Mesodermal cell (in vitro differentiated cells): ENCODE measurements at regions not wholly inside any gene's neighbourhood (a gene's known extent, or its start where the extent isn't known, plus 50 kb on each side); places are given as distances from the start of the nearest gene placed in this dataset.
"Not testable (repeated sequence)": the region's sequence is repeated elsewhere in the genome, so short reads cannot be mapped to it uniquely, and the experiment has no call there.

Experiments used
- H3K27ac ChIP-seq: 2 replicates; pipeline ENCODE4 v1.7.0; 2013; ENCODE audit warnings: mild to moderate bottlenecking, low read depth, low read length, moderate library complexity; ENCODE audit not compliant: severe bottlenecking
- H3K36me3 ChIP-seq: 2 replicates; pipeline ENCODE4 v1.7.1; 2013; ENCODE audit warnings: mild to moderate bottlenecking, low read length, moderate library complexity; ENCODE audit not compliant: control insufficient read depth, insufficient read depth
- H3K4me1 ChIP-seq: one replicate; pipeline ENCODE4 v1.7.1; 2013; ENCODE audit warnings: mild to moderate bottlenecking, low read length; ENCODE audit not compliant: insufficient read depth, control insufficient read depth, poor library complexity, severe bottlenecking
- H3K4me3 ChIP-seq: 2 replicates; pipeline ENCODE4 v1.7.0; 2013; ENCODE audit warnings: low read length, control low read depth, mild to moderate bottlenecking; ENCODE audit not compliant: insufficient read depth, poor library complexity, severe bottlenecking; ENCODE audit errors: extremely low read depth
- H3K9me3 ChIP-seq: 2 replicates; pipeline ENCODE4 v1.7.1; 2013; ENCODE audit warnings: mild to moderate bottlenecking, low read length, moderate library complexity; ENCODE audit not compliant: control insufficient read depth
- WGBS, 2 experiments: methylation state at CpG; one replicate each; pipeline ENCODE4 v1.1.5; 2013; ENCODE audit warnings: missing lambda C conversion rate in 2 of 2; ENCODE audit not compliant: insufficient coverage in 2 of 2; 5-methylcytosine and 5-hydroxymethylcytosine counted together

- Histone ChIP-seq H3K36me3 (no peaks in the 10 kb centered on the region), H3K4me1 (no peaks in the 10 kb centered on the region), H3K9me3 (peaks cover 4% of the 10 kb centered on the region), H3K4me3 (no peak overlapping the region), H3K27ac (no peak overlapping the region)
- WGBS, 2 experiments, result no CpG with 5 or more reads among the region's 1 CpG
Observed at GRCh38 chr14:38947343-38947742, 155.7 kb downstream of the SEC23A start.

GRCh38 chr14:38944691-38945090 is 158.3 kb downstream of the SEC23A start:
- Histone ChIP-seq H3K4me3 (no peak overlapping the region), H3K27ac (no peak overlapping the region), H3K9me3 (no peaks in the 10 kb centered on the region), H3K36me3 (no peaks in the 10 kb centered on the region), H3K4me1 (no peaks in the 10 kb centered on the region)
- 92 to 100% methylated on average over 1 to 3 of the region's 3 CpGs for WGBS, 2 experiments

GRCh38 chr14:38941488-38941887 is 161.5 kb downstream of the SEC23A start:
- H3K4me3 ChIP-seq, result no peak overlapping the region
- no peak overlapping the region for H3K27ac ChIP-seq
- WGBS, 2 experiments, result no CpG with 5 or more reads among the region's 4 CpGs
- no peaks in the 10 kb centered on the region for H3K9me3 ChIP-seq
- no peaks in the 10 kb centered on the region for H3K4me1 ChIP-seq
- no peaks in the 10 kb centered on the region for H3K36me3 ChIP-seq

GRCh38 chr14:38932653-38933000 is 170.4 kb downstream of the SEC23A start:
- not testable (repeated sequence) for H3K4me3 ChIP-seq, H3K4me1 ChIP-seq, H3K27ac ChIP-seq, H3K9me3 ChIP-seq, H3K36me3 ChIP-seq
- WGBS, 2 experiments, result 89 to 90% methylated on average over 1 to 3 of the region's 3 CpGs

- no peak overlapping the region for H3K27ac ChIP-seq
- H3K9me3 ChIP-seq, result no peaks in the 10 kb centered on the region
- 88 to 90% methylated on average over 7 of the region's 11 CpGs for WGBS, 2 experiments
- H3K4me3 ChIP-seq, result no peak overlapping the region
- H3K4me1 ChIP-seq, result no peaks in the 10 kb centered on the region
- H3K36me3 ChIP-seq, result no peaks in the 10 kb centered on the region
Observed at GRCh38 chr14:38931969-38932652, 170.9 kb downstream of the SEC23A start.

- Histone ChIP-seq H3K4me1 (no peaks in the 10 kb centered on the region), H3K9me3 (no peaks in the 10 kb centered on the region)
- WGBS, 2 experiments, result no CpG with 5 or more reads among the region's 1 CpG
Observed at GRCh38 chr14:38930898-38931297, 172.1 kb downstream of the SEC23A start.

GRCh38 chr14:38930022-38930421 is 173.0 kb downstream of the SEC23A start:
- Histone ChIP-seq H3K4me3 (no peak overlapping the region), H3K36me3 (no peaks in the 10 kb centered on the region), H3K9me3 (no peaks in the 10 kb centered on the region), H3K27ac (no peak overlapping the region), H3K4me1 (no peaks in the 10 kb centered on the region)
- 100% methylated on average over 1 to 3 of the region's 3 CpGs for WGBS, 2 experiments

More at GRCh38 chr14:38930898-38931297, 172.1 kb downstream of the SEC23A start:
- Histone ChIP-seq H3K36me3 (no peaks in the 10 kb centered on the region), H3K4me3 (no peak overlapping the region), H3K27ac (no peak overlapping the region)

- H3K36me3 ChIP-seq, result no peaks in the 10 kb centered on the region
- H3K27ac ChIP-seq, result no peak overlapping the region
- no peaks in the 10 kb centered on the region for H3K4me1 ChIP-seq
- no peak overlapping the region for H3K4me3 ChIP-seq
- no peaks in the 10 kb centered on the region for H3K9me3 ChIP-seq
Observed at GRCh38 chr14:38929416-38929815, 173.6 kb downstream of the SEC23A start.

GRCh38 chr14:38921893-38922292 is 181.1 kb downstream of the SEC23A start:
- not testable (repeated sequence) for H3K27ac ChIP-seq

GRCh38 chr14:38915125-38915524 is 187.9 kb downstream of the SEC23A start:
- Histone ChIP-seq H3K9me3 (no peaks in the 10 kb centered on the region), H3K4me1 (no peaks in the 10 kb centered on the region), H3K27ac (no peak overlapping the region), H3K4me3 (no peak overlapping the region), H3K36me3 (no peaks in the 10 kb centered on the region)
- no CpG with 5 or more reads among the region's 1 CpG for WGBS, 2 experiments

More at GRCh38 chr14:38921893-38922292, 181.1 kb downstream of the SEC23A start:
- H3K4me3 ChIP-seq, H3K36me3 ChIP-seq, H3K4me1 ChIP-seq, H3K9me3 ChIP-seq: not testable (repeated sequence)
- WGBS, 2 experiments, result 94% methylated on average over 11 of the region's 11 CpGs

GRCh38 chr14:38910092-38910491 is 192.9 kb downstream of the SEC23A start:
- WGBS, 2 experiments, result 63 to 100% methylated on average over 1 of the region's 1 CpG
- Histone ChIP-seq H3K36me3 (no peaks in the 10 kb centered on the region), H3K4me1 (no peaks in the 10 kb centered on the region), H3K27ac (no peak overlapping the region), H3K9me3 (no peaks in the 10 kb centered on the region), H3K4me3 (no peak overlapping the region)
